Caki2 (cell line): ENCODE measurements at regions not wholly inside any gene's neighbourhood (a gene's known extent, or its start where the extent isn't known, plus 50 kb on each side); places are given as distances from the start of the nearest gene placed in this dataset.

Experiments
- DNase-seq: peaks from one replicate; pipeline ENCODE4 v3.0.0-alpha.2; 2015; ENCODE audit warnings: low read depth
- in situ Hi-C: cut with HindIII; loops from 2 replicates; pipeline ENCODE4 v1.10.0; 2016; ENCODE audit warnings: low sequenced_read_pairs, low pct_unique_long_range_greater_than_20kb, mixed read lengths

DNA sequence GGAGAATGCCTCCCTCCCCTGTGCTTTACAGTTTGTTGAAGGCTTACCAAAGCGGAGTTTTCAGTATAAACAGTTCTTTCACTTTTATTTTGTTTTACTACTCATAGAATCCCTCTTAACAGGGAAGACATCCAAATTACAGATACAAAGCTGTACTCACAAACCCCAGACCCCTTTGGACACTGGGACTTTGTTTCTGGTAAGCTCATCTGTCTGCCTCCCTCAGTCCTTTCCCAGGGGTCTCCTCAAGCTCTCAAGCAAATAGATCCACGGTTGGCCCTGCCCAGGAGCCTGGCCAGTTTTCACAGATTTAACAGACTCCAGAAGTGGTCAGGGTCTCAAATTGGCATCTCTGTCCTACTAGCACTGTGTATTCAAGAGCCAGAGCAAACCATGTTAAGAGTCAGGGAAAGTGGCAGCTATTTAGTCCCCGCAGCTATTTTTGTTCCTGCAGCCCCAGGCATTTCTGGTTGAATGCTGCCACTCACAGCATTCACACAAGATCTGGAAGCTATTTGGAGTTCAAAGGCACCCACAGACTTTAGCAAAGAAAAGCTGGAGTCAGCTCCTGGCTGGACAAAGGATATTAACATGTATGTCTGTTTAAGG lies 54.2 kb downstream of the TMEM100 start:
- in situ Hi-C loops, result no loop called here
- no peak for DNase-seq

DNA sequence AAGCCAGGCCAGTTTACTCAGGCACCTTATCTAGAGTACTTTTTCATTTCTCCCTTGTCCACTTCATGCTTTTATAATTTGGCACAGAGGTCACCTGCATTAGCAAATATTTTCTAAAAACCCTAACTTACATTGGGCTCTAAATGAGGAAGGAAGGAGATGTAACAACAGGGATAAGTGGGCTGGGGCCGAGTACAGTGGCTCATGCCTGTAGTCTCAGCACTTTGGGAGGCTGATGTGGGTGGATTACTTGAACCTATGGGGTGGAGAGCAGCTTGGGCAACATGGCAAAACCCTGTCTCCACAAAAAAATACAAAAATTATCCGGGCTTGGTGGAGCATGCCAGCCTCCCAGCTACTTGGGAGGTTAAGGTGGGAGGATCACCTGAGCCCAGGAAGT lies 55.9 kb downstream of the TMEM100 start:
- in situ Hi-C loops, result no loop called here
- no peak for DNase-seq

GRCh38 chr17:55664287-55664686 lies 58.4 kb downstream of the TMEM100 start:
- DNase-seq, result no peak
- in situ Hi-C loops, result no loop called here

DNA sequence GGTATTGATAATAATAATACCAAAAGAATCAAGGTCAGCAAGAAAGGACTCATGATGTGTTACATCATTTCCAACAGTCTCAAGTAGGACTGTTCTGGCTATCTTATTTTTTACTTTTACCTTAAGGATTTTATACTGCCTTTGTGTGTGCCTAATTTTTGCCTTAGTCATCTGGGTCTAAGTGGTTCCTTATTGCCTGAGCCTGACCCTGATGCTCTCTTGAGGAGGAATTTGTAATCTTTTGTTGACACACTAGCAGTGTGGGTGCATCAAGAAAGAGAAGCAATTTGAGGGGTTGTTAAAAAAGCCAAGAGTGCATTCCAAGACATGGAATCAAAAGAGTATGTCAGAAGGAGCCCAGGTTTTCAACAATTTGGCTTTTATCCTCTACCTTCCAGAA lies 59.3 kb downstream of the TMEM100 start:
- in situ Hi-C loops, result no loop called here

DNA sequence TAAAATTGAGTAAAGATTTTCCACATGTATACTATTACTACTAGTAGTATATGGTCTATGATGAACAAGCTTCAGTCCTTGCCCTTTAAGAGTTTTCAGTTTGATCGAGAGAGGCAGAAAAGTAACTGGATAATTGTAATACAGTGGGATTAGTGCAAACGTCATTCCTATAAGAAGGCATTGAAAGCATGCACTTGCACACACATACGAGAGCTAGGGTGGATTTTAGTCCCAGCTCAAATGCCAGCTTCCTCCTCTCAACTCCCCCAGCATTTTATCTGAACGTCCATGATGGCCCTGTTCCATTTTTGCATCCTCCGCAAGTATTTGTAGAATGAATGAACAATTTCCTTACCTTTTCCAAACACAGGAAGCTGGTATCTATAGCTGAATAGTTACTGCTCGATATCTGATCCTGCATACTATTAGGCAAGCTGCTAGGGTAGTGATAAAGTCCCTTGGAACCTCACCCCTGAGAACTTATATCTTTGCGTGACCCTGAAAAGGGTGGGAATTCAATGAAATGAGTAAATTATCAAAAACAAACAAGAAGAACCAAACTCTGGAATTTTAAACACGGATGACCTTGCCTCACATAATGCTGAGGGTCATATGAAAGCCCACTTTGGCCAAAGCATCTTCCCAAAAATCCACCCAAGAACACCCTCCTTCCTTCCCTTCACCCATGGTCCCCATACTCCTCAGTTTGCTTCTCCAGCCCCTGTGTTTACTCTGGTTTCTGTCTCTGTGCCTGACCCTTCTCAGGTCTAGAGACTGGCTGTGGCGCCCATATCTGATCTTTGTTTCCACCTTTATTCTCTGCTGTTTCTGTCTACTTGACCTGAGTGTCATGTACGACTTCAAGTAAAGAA lies 60.5 kb downstream of the TMEM100 start:
- in situ Hi-C loops, result no loop called here
- no peak for DNase-seq

More for the DNA sequence above, 59.3 kb downstream of the TMEM100 start:
- no peak for DNase-seq

GRCh38 chr17:55661256-55661758 lies 61.4 kb downstream of the TMEM100 start:
- in situ Hi-C loops, result no loop called here
- DNase-seq, result no peak

GRCh38 chr17:55660178-55660886 lies 62.3 kb downstream of the TMEM100 start:
- no peak for DNase-seq
- in situ Hi-C loops, result no loop called here

DNA sequence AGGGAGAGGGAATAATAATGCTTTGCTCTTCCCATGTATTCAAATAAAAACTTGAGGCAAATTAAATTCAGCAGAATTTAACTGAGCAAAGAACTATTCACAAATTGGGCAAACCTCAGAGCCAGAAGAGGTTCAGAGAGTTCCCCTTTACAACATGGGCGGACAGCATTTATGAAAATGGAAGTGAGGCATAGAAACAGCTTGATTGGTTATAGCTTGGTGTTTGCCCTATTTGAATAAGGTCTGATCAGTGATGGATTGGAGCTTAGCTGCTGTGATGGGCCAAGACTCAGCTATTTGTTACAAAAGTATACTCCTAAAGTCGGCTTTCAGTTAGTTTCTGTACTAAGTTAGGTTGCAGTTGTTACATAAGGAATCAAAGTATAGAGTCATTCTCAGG lies 63.0 kb downstream of the TMEM100 start:
- no peak for DNase-seq

DNA sequence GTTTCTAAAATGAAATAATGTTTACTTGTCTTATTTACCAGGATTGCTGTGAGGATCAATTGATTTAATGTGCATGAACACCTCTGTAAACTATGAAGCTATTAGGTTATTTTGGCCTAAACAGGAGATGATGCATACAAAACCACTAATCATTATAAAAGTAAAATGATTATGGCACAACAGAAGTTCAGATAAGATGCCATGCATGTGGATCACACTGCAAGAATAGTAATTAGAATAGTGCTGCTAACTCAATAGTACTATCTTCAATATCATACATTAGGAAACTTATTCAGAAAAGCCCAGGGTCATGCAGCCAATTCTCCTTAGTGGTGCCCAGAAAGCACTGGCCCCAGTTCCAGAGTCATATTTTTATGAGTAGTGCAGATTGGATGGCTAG lies 66.9 kb downstream of the TMEM100 start:
- DNase-seq, result no peak
- in situ Hi-C loops, result no loop called here

More for the DNA sequence above, 63.0 kb downstream of the TMEM100 start:
- in situ Hi-C loops, result no loop called here

DNA sequence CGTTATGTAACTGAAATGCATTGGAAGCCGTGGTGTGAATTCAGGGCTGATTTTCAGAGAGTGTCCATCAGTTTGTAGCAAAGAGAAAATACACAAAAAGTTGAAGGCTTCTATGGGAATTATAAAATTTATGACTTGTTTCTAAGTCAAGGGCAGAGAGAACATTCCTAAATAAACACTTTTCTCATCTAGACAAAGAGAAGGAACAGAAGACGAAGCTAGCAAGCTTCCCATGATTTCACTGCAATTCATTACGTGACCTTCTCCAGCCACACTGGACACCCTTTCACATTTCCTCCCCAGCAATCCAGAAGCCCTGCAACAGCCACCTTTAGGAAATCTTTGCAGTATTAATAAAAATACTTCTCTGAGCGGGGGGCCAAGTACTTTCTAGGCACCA lies 67.8 kb downstream of the TMEM100 start:
- in situ Hi-C loops, result no loop called here

DNA sequence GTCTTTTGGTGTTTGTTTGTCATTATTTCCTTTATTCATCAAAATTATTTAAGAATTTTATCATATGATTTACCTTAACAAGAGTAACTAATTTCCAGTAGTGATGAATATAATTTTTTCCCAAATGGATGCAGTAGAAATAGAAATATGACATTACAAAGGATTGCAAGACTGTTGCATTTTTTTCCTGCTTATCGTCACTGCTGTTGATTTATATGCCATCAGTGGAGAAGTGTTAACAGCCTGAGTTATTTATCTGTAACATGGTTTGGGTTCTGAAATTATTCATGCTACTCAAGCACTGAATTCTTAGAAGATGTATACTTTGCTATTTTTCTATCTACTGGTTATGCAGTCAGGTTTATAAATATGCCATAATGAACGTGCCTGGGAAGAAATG lies 68.6 kb downstream of the TMEM100 start:
- in situ Hi-C loops, result no loop called here
- no peak for DNase-seq

More for the DNA sequence above, 67.8 kb downstream of the TMEM100 start:
- no peak for DNase-seq

DNA sequence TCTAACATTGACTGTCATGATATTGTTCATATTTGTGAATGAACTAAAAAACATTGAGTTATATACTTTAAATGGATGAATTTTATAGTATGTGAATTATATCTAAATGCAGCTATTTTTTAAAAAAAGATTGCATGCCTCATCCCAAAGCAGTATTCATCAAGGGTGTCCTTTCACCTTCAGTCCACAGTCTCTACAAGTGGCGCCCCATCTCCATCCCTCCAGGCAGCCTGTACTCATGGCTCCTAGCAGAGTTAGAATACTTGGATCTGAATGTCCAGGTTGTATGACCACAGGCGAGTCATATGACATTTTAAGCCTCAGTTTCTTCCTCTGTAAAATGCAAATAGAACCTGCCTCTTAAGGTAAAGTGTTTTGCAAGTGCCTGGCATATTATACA lies 69.8 kb downstream of the TMEM100 start:
- DNase-seq, result no peak
- in situ Hi-C loops, result no loop called here

DNA sequence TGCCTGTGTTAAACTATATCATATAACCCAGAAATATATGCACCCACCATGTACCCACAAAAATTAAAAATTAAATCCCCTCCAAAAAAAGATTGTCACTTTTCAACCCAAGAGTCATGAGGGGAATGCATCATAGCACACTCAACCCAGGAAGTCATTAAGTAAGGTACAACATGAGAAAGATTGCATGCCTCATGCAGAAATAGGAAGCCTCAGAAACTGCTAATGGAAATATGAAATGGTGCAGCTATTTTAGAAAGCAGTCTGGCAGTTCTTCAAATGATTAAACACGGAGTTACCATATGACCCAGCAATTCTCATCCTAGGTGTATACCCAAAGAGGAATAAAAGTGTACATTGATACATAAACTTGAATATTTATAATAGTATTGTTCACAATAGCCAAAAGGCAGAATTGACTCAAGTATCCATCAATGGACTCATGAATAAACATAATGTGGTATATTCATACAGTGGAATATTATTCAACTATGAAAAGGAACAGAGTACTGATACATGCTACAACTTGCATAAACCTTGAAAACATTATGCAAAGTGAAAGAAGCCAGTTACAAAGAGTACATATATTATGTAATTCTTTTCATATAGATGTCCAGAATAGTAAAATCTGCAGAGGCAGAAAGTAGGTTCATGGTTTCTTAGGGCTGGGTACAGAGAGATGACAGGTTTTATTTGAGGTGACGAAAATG lies 70.4 kb downstream of the TMEM100 start:
- DNase-seq, result no peak
- in situ Hi-C loops, result no loop called here

GRCh38 chr17:55649957-55650597 lies 72.6 kb downstream of the TMEM100 start:
- in situ Hi-C loops, result no loop called here

GRCh38 chr17:55648086-55648485 lies 74.6 kb downstream of the TMEM100 start:
- no peak for DNase-seq
- in situ Hi-C loops, result no loop called here

More at GRCh38 chr17:55649957-55650597, 72.6 kb downstream of the TMEM100 start:
- no peak for DNase-seq

GRCh38 chr17:55645361-55645760 lies 77.3 kb downstream of the TMEM100 start:
- no peak for DNase-seq
- in situ Hi-C loops, result no loop called here

DNA sequence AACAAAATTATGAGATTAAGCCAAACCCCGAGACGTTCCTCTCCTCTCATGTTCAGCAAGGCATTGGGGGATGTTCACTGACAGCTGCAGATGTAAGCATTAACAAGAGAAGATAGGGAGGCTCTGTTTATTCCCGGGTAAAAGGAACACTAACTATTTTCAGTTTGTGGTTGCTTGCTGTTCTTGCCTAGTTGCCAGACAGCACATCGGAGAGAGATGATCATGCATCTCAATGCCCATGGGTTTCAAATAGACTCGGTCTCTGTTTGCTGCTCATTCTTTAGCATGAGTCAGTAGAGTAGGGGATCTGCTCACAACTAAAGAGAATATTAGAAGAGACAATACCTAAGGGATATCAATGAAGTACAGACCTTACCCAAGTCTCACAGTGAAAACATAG lies 78.3 kb downstream of the TMEM100 start:
- in situ Hi-C loops, result no loop called here

GRCh38 chr17:55642741-55643140 lies 79.9 kb downstream of the TMEM100 start:
- in situ Hi-C loops, result no loop called here
- DNase-seq, result no peak

More for the DNA sequence above, 78.3 kb downstream of the TMEM100 start:
- no peak for DNase-seq
